ENCODE measurements at regions not wholly inside any gene's neighbourhood (a gene's known extent, or its start where the extent isn't known, plus 50 kb on each side); places are given as distances from the start of the nearest gene placed in this dataset.
"Not testable (repeated sequence)": the region's sequence is repeated elsewhere in the genome, so short reads cannot be mapped to it uniquely, and the experiment has no call there.

DNA sequence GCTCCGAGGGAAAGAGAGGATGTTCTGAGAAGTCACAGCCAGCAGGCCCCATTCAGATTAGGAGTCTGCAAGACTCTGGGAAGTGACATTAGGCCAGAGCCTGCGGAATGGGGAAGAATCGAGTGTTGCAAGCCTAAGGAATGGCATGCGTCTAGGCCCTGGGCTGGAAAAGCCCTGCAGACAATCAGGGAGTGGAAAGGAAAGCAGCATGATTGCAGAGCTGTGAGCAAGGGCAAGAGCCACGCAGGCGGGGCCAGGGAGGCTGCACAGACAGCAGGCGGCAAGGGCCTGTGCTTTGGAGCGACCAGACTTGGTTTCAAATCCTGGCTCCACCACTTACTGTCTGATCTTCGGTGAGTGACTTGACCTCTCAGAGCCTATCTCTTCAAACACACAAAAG is 118.2 kb downstream of the RRAGC start:
- Mint-ChIP-seq H3K27ac (no peak overlapping the region), H3K4me1 (no peaks in the 10 kb centered on the region), H3K4me3 (no peak overlapping the region), H3K36me3 (no peaks in the 10 kb centered on the region), H3K27me3 (peaks cover 2% of the 10 kb centered on the region), H3K9me3 (no peaks in the 10 kb centered on the region)
- DNase-seq (ENCODE audit: low spot score in 2 of 2) (no peak), ATAC-seq (ENCODE audit: low read depth) (no peak)

DNA sequence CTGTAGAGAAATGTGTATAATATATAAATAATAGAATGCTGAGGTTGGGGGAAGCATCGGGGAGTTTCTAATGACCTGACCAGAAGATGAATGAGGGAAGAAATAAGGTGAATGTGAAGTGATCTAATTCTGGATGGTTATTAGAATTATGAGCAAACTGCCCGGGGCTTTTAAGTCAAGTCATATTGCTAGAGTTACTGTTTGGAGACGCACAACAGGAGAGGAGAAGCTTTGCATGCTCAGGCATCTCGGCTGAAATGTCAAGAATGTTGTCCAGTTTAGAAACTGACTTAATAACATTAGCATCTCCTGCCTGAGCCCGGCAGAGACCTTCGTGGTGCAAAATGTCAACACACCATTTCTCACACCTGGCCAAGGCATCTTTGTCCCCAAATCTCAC is 119.1 kb downstream of the RRAGC start:
- Mint-ChIP-seq H3K27me3 (peaks cover 4% of the 10 kb centered on the region), H3K4me1 (no peaks in the 10 kb centered on the region), H3K9me3 (no peaks in the 10 kb centered on the region), H3K36me3 (no peaks in the 10 kb centered on the region), H3K27ac (no peak overlapping the region), H3K4me3 (no peak overlapping the region)
- DNase-seq (ENCODE audit: low spot score in 2 of 2) (no peak), ATAC-seq (ENCODE audit: low read depth) (no peak)

DNA sequence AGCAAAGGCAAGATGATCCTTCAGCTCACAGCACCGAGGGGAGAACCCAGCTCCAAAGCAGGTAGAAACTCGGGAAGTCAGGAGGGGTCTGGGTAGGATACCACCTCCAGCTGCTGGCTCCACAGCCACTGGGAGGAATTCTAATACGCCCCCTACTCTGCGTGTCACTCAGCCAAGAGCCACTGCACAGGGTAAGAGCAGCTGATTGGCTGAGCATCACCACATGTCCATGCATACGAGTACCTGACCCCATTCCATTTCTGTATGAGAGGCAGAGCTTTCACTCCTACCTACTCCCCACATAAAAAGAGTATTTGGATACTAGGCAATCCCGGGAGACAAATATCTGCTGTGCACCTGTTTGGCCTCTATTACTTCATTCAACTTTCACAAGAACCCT is 121.4 kb downstream of the RRAGC start:
- DNase-seq (ENCODE audit: low spot score in 2 of 2) (no peak), ATAC-seq (ENCODE audit: low read depth) (no peak)
- no peaks in the 10 kb centered on the region for H3K36me3 Mint-ChIP-seq
- H3K4me1 Mint-ChIP-seq: no peaks in the 10 kb centered on the region
- no peak overlapping the region for H3K4me3 Mint-ChIP-seq
- no peak overlapping the region for H3K27ac Mint-ChIP-seq
- no peaks in the 10 kb centered on the region for H3K9me3 Mint-ChIP-seq
- peaks cover 11% of the 10 kb centered on the region for H3K27me3 Mint-ChIP-seq

DNA sequence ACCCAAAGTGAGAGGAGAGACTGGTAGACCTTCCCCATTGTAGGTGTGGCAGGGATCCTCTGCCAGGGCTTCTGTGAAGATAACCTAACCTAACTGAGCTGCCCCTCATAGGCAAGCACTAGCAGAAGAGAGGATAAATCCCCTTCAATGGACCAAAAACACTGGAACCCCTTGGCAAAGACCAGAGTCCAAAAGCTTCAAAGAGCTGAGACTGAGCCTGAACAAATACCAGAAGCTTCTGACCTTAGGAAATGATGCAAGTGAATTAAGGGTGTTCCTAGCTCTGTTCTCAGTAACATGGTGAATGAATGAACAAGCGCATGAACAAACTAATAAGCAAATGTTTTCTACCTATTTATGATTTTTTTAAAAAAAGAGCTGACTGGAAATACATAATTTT is 123.2 kb downstream of the RRAGC start:
- no peak for DNase-seq (ENCODE audit: low spot score in 2 of 2)
- ATAC-seq (ENCODE audit: low read depth): no peak
- no peak overlapping the region for H3K4me3 Mint-ChIP-seq
- no peak overlapping the region for H3K27ac Mint-ChIP-seq
- no peaks in the 10 kb centered on the region for H3K9me3 Mint-ChIP-seq
- no peaks in the 10 kb centered on the region for H3K4me1 Mint-ChIP-seq
- H3K36me3 Mint-ChIP-seq: no peaks in the 10 kb centered on the region
- peaks cover 19% of the 10 kb centered on the region for H3K27me3 Mint-ChIP-seq

DNA sequence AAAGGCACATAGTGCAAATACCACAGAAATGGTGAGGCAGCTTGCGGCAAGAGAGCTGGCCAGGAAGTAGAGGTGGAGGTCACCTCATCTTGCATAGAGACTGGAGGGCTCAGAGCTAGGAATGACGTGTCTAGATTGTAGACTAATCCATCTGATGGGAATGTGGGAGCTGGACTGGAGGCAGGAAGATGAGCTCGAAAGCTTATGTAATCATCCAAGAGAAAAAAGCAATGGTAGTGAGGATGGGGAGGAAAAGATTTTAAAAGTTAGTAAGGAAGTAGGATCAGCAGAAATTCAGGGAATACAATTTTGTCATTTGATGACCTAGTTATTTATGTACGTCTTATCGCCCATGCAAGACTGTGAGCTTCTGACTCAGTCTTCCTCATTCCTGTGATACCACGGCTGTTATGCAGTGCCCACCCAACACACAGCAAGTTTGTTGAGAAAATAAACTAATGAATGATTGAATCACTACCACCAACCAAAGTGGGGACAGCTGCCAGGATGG is 123.9 kb downstream of the RRAGC start:
- Mint-ChIP-seq H3K4me1 (no peaks in the 10 kb centered on the region), H3K36me3 (no peaks in the 10 kb centered on the region), H3K4me3 (no peak overlapping the region), H3K27ac (no peak overlapping the region), H3K9me3 (no peaks in the 10 kb centered on the region), H3K27me3 (peaks cover 19% of the 10 kb centered on the region)
- no peak for ATAC-seq (ENCODE audit: low read depth)
- DNase-seq (ENCODE audit: low spot score in 2 of 2): no peak

DNA sequence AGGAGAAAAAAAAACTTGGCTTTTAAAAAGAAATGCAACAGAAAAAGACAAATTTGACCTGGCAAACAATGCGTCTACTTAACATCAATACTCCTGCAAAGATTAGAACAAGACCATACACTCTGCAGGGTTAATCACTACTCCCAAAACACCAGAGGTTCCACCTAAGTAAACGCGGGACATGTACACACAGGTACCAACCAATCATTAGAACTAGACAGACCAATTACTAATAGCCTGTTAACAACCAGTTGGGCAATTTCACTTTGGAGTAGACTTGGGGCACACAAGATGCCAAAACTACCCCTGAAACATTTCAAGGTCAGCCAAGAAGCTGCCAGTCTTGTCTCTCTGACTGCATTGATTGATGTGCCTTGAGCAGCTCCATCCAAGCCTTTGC is 125.8 kb downstream of the RRAGC start:
- no peaks in the 10 kb centered on the region for H3K9me3 Mint-ChIP-seq
- no peak for ATAC-seq (ENCODE audit: low read depth)
- no peak for DNase-seq (ENCODE audit: low spot score in 2 of 2)
- H3K4me1 Mint-ChIP-seq: no peaks in the 10 kb centered on the region
- no peaks in the 10 kb centered on the region for H3K36me3 Mint-ChIP-seq
- H3K4me3 Mint-ChIP-seq: no peak overlapping the region
- no peak overlapping the region for H3K27ac Mint-ChIP-seq
- peaks cover 23% of the 10 kb centered on the region for H3K27me3 Mint-ChIP-seq

DNA sequence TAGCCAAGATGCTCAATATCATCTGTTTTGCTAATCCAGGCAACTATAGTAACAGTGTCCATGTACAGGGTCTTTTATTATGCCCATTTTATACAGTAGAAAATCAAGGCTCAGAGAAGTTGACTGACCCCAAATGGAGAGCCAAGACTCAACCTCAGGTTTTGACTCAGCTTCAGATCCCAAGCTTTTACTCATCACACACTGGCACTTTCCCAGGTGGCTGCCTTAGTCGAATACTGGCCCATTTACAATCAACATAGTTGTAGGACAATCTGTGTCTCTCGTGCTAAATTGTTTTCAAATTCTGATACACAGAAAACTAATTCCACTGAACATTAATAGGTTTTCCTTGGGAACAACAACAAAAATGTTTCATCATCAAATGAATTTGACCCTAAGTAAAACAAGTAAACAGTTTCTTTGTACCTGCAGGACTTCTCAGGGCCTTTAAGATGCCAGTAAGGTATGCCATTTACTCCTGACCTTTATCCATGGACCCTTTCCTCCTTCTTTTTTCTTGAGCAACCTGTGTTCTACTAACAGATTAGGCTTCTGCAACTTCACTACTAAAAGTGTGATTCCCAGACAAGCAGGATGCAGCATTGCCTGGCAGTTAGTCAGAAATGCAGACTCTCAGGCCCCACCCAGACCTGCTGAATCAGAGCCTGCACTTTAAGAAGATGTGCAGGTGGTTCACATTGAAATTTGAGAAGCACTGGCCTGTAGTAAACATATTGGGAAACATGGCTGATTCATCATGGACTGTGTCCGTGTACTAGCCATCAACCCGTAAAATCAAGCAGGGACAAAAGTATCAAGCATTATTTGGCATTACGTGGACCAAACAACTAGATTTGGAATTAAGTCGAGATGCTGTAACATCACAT is 128.8 kb downstream of the RRAGC start:
- H3K9me3 Mint-ChIP-seq: no peaks in the 10 kb centered on the region
- H3K36me3 Mint-ChIP-seq: no peaks in the 10 kb centered on the region
- no peak for ATAC-seq (ENCODE audit: low read depth)
- DNase-seq (ENCODE audit: low spot score in 2 of 2): no peak
- no peak overlapping the region for H3K27ac Mint-ChIP-seq
- peaks cover 27% of the 10 kb centered on the region for H3K27me3 Mint-ChIP-seq
- no peaks in the 10 kb centered on the region for H3K4me1 Mint-ChIP-seq
- no peak overlapping the region for H3K4me3 Mint-ChIP-seq

DNA sequence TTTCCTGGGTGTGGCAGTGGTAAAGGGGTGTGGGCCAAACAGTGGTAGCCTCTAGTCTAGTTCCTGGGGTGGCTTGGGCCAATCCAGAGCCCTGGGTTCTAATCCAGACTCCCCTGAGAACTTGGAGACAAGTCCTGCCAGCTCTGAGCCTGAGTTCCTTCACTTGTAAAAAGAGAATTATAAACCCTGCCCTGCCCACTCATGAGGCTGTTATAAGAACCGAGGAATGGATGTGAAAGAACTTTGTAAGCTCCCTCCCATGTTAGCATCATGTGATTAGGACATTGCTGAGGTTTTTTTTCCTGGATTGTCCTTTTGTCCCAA is 131.0 kb downstream of the RRAGC start:
- DNase-seq (ENCODE audit: low spot score in 2 of 2) (no peak), ATAC-seq (ENCODE audit: low read depth) (no peak)
- H3K4me1 Mint-ChIP-seq: no peaks in the 10 kb centered on the region
- no peaks in the 10 kb centered on the region for H3K9me3 Mint-ChIP-seq
- H3K27me3 Mint-ChIP-seq: peaks cover 28% of the 10 kb centered on the region
- no peak overlapping the region for H3K4me3 Mint-ChIP-seq
- no peaks in the 10 kb centered on the region for H3K36me3 Mint-ChIP-seq
- no peak overlapping the region for H3K27ac Mint-ChIP-seq

DNA sequence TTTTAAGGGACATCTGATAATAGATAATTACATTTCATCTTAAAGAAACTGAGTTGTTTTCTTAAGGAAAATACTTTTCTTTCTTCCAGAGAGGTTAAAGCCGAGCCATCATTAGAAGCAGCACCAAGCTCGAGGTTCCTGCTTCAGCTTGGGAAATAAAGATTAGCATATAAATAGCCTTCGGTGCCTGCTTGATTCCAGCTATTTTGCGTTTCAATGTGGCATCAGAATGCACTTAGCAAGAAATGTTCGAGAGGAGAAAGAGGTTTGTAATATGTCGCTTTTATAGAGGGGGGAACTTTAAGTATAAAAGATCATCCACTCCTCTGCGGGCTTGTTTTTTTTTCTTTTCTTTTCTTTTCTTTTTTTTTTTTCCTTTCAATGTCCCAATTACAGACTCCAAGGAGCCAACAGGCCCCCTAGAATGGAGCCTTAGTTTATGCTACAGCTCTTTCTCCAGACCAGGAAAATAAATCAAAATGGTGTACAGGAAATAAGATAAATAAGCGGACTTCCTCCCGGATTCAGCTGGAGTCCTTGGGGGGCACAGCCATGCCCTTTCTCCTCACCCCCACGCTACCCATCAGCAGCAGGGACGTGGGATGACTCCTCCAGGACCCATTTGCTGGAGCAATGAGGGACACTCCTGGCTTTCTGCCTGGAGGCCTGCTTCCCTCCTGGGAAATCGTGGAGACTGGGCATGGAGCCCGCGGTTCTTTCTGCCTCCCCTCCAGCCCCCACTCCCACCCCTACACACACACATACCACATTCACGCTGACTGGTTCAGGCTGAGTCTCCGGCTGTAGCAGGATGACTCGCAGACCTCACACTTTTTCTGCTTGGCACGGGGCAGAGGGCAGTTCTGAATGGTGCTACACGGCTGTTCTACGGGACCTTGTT is 131.6 kb downstream of the RRAGC start:
- Mint-ChIP-seq H3K36me3 (no peaks in the 10 kb centered on the region), H3K27me3 (peaks cover 28% of the 10 kb centered on the region), H3K4me1 (no peaks in the 10 kb centered on the region), H3K9me3 (no peaks in the 10 kb centered on the region), H3K4me3 (no peak overlapping the region), H3K27ac (no peak overlapping the region)
- no peak for DNase-seq (ENCODE audit: low spot score in 2 of 2)
- no peak for ATAC-seq (ENCODE audit: low read depth)

DNA sequence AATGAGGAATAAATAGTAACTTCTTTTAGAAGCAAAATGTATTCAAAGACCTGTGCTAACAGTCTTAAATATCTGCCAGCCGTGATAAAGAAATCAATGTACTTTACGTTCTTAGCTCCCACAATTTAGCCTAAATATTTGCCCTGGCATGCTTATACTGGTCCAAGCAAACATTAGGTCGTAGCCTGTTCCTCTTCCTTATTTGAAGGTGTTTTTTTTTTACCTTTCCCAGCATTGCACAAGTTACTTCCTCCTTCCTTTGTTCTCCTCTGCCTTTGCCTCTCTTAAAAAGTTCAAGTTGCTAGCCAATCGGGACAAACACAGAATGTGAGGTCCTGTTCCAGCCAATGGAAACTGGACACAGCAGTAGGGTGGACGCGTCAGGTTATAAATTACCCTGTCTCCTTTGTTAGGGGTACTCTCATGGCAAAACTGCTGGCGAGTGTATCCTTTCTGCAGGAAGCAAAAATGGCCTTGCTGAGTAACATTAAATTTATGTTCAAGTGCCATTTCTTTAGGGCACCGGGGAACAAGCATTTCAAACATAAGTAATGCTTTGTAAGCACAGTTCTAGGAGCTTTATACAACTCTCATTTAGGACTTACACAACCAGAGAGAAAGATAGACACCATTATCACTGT is 134.1 kb downstream of the RRAGC start:
- not testable (repeated sequence) for H3K36me3 Mint-ChIP-seq; DNase-seq (ENCODE audit: low spot score in 2 of 2); H3K4me1 Mint-ChIP-seq; H3K4me3 Mint-ChIP-seq; H3K9me3 Mint-ChIP-seq; ATAC-seq (ENCODE audit: low read depth); H3K27ac Mint-ChIP-seq
- H3K27me3 Mint-ChIP-seq: peaks cover 22% of the 10 kb centered on the region

DNA sequence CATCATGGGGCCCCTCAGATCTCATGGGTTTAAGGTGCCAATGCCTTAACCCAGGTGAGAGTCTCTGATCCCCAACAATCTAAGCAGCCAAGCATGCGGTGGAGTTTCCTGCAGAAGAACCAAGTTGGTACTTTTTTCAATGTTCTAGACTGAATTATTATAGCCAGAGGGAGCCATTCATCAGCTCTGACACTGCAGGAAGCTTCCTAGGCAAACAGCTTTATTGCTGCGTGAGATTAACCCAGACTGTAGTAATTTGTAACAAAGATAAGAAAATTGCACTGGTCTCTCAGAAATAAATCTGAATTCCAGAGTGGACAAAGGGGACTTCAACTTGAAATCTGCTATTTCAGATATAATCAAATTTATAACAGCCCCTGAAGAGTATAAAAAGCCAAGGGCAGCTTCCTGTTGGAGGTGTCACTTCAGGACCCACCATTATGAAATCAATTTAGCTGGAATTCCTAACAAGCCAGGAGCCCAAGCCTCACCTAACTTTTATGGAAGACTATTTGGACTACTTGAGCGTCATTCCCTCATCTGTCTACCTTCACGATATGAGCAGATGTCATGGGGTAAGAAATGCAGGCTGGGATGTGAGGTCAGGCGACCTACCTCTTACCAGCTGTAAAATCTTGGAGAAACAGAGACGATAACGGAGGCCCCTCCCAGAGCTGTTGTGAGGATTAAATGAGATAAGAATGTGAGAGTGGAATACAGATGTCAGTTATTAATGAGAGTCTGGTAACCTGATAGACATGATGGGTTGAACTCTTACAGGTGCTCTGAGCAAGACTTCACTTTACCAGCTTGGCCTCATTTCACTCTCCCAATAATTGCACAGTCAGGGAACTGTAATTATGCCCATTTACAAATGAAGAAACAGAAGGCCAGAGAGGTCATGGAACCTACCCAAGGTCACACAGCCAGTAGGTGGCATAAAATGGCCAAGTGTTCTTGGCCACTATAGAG is 135.1 kb downstream of the RRAGC start:
- DNase-seq (ENCODE audit: low spot score in 2 of 2) (no peak), ATAC-seq (ENCODE audit: low read depth) (no peak)
- no peaks in the 10 kb centered on the region for H3K9me3 Mint-ChIP-seq
- H3K36me3 Mint-ChIP-seq: no peaks in the 10 kb centered on the region
- H3K4me1 Mint-ChIP-seq: no peaks in the 10 kb centered on the region
- peaks cover 18% of the 10 kb centered on the region for H3K27me3 Mint-ChIP-seq
- no peak overlapping the region for H3K4me3 Mint-ChIP-seq
- no peak overlapping the region for H3K27ac Mint-ChIP-seq

DNA sequence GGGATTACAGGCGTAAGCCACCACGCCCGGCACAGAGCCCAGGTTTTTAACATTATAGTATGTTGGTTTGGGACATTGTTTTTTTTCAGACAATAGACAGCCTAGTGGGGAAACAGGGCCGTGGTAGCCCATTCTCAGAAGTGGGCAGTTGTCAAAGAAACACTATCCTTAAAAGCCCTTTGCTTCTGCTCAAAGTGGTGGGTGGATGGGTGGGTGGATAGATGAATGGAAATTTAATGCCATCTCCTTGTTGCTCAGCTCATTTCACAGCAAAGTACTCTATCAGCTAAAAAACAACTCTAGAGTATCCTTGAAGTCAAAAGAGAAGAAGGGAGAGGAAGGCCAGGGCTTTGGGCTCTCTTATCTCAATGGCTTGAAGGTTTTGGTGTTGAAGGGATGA is 137.8 kb downstream of the RRAGC start:
- Mint-ChIP-seq H3K27ac (no peak overlapping the region), H3K36me3 (no peaks in the 10 kb centered on the region), H3K27me3 (peaks cover 15% of the 10 kb centered on the region), H3K4me1 (no peaks in the 10 kb centered on the region), H3K4me3 (no peak overlapping the region), H3K9me3 (no peaks in the 10 kb centered on the region)
- DNase-seq (ENCODE audit: low spot score in 2 of 2): no peak
- no peak for ATAC-seq (ENCODE audit: low read depth)

DNA sequence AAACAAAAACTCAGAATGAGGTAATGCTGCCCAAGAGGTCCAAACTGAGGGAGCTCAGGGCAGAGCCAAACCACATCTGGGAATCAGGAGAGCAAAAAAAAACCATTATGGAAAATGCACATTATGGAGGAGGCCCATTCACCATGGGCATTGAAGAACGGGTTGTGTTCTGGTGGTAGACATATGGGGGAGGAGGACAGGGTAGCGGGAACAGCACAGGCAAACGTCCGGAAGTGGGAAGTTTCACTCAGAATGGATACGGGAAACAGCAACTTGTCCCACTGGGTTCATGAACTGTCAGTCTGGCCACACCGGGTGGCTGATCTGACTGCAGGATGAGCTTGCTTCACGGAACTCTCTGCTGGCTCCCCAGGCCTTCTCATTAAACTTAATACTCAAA is 139.7 kb downstream of the RRAGC start:
- Mint-ChIP-seq H3K36me3 (no peaks in the 10 kb centered on the region), H3K4me3 (no peak overlapping the region), H3K4me1 (no peaks in the 10 kb centered on the region), H3K27me3 (peaks cover 11% of the 10 kb centered on the region), H3K27ac (no peak overlapping the region), H3K9me3 (no peaks in the 10 kb centered on the region)
- no peak for DNase-seq (ENCODE audit: low spot score in 2 of 2)
- ATAC-seq (ENCODE audit: low read depth): no peak

Measured in memory B cell (primary cell).